Astrocyte (in vitro differentiated cells and primary cell): ENCODE measurements at regions not wholly inside any gene's neighbourhood (a gene's known extent, or its start where the extent isn't known, plus 50 kb on each side); places are given as distances from the start of the nearest gene placed in this dataset.

Experiments used
- DNase-seq: peaks from one replicate; pipeline ENCODE4 v3.0.0-alpha.2; 2010; ENCODE audit warnings: low read depth
- FAIRE-seq: peaks from 2 replicates; lab custom pipeline; 2011; peaks lifted over from hg19 to GRCh38; lab: Jason Lieb, UNC
- H2AFZ ChIP-seq: 2 replicates; pipeline ENCODE4 v1.6.0; 2012; ENCODE audit warnings: low read depth, low read length, inconsistent platforms
- H3K27ac ChIP-seq: 2 replicates; pipeline ENCODE4 v1.5.1; 2011; ENCODE audit warnings: low read depth, low read length, inconsistent platforms
- H3K27me3 ChIP-seq: 2 replicates; pipeline ENCODE4 v1.6.0; 2011; ENCODE audit warnings: low read length, inconsistent platforms; ENCODE audit not compliant: insufficient read depth
- H3K36me3 ChIP-seq: 2 replicates; pipeline ENCODE4 v1.5.1; 2011; ENCODE audit warnings: low read length, inconsistent platforms; ENCODE audit not compliant: insufficient read depth
- H3K4me1 ChIP-seq: 2 replicates; pipeline ENCODE4 v1.5.1; 2011; ENCODE audit warnings: low read length, inconsistent platforms; ENCODE audit not compliant: insufficient read depth
- H3K4me2 ChIP-seq: 2 replicates; pipeline ENCODE4 v1.6.0; 2012; ENCODE audit warnings: low read length, inconsistent platforms
- H3K4me3 ChIP-seq: 2 replicates; pipeline ENCODE4 v1.5.1; 2011; ENCODE audit warnings: low read depth, mild to moderate bottlenecking, low read length, inconsistent platforms; ENCODE audit not compliant: insufficient read depth
- H3K79me2 ChIP-seq: 2 replicates; pipeline ENCODE4 v1.6.0; 2012; ENCODE audit warnings: mild to moderate bottlenecking, low read length, inconsistent platforms; ENCODE audit not compliant: insufficient read depth
- H3K9ac ChIP-seq: 2 replicates; pipeline ENCODE4 v1.6.0; 2012; ENCODE audit warnings: mild to moderate bottlenecking, low read length, inconsistent platforms
- H3K9me3 ChIP-seq: 2 replicates; pipeline ENCODE4 v1.5.1; 2012; ENCODE audit warnings: low read depth, mild to moderate bottlenecking, low read length, inconsistent platforms; ENCODE audit not compliant: insufficient read depth
- H4K20me1 ChIP-seq: 2 replicates; pipeline ENCODE4 v1.6.0; 2012; ENCODE audit warnings: low read length, inconsistent platforms; ENCODE audit not compliant: insufficient read depth
- H3K27ac Mint-ChIP-seq: one replicate; pipeline ENCODE4 v1.8.0; 2021; ENCODE audit warnings: mild to moderate bottlenecking, mixed read lengths; ENCODE audit not compliant: unreplicated experiment
- H3K27me3 Mint-ChIP-seq: one replicate; pipeline ENCODE4 v1.8.0; 2021; ENCODE audit warnings: low read depth, mixed read lengths; ENCODE audit not compliant: unreplicated experiment
- H3K36me3 Mint-ChIP-seq: one replicate; pipeline ENCODE4 v1.8.0; 2021; ENCODE audit warnings: low read depth, mixed read lengths; ENCODE audit not compliant: unreplicated experiment
- H3K4me1 Mint-ChIP-seq: one replicate; pipeline ENCODE4 v1.8.0; 2021; ENCODE audit warnings: low read depth, mixed read lengths; ENCODE audit not compliant: unreplicated experiment
- H3K4me3 Mint-ChIP-seq: one replicate; pipeline ENCODE4 v1.8.0; 2021; ENCODE audit warnings: mild to moderate bottlenecking, moderate library complexity, mixed read lengths; ENCODE audit not compliant: unreplicated experiment
- H3K9me3 Mint-ChIP-seq: one replicate; pipeline ENCODE4 v1.8.0; 2021; ENCODE audit warnings: mild to moderate bottlenecking, mixed read lengths; ENCODE audit not compliant: unreplicated experiment
- CTCF ChIP-seq: IDR thresholded peaks from 2 replicates; pipeline ENCODE4 v1.5.1; 2011; ENCODE audit warnings: low read depth, mild to moderate bottlenecking, inconsistent platforms, low read length, moderate library complexity; ENCODE audit not compliant: insufficient read depth
- EZH2 ChIP-seq: IDR thresholded peaks from 2 replicates; pipeline ENCODE4 v1.6.1; 2012; ENCODE audit warnings: mild to moderate bottlenecking, low read length, inconsistent platforms; ENCODE audit not compliant: insufficient read depth

GRCh38 chr4:186887291-186887700 lies 163.6 kb upstream of the FAT1 start:
- Histone ChIP-seq H3K9ac (no peak overlapping the region), H3K27me3 (no peaks in the 10 kb centered on the region), H3K79me2 (no peaks in the 10 kb centered on the region), H3K9me3 (no peaks in the 10 kb centered on the region), H3K4me3 (no peak overlapping the region), H3K27ac (no peak overlapping the region), H3K4me2 (peak overlapping the region; percentile 12), H2AFZ (peak overlapping the region; percentile 46), H3K4me1 (peaks cover 10% of the 10 kb centered on the region), H3K36me3 (no peaks in the 10 kb centered on the region), H4K20me1 (no peaks in the 10 kb centered on the region)
- H3K27ac Mint-ChIP-seq, result no peak overlapping the region
- peaks cover 18% of the 10 kb centered on the region for H3K4me1 Mint-ChIP-seq
- DNase-seq (peak; percentile 66), FAIRE-seq (no peak)
- no peak overlapping the region for H3K4me3 Mint-ChIP-seq
- H3K27me3 Mint-ChIP-seq, result no peaks in the 10 kb centered on the region
- peaks cover 4% of the 10 kb centered on the region for H3K36me3 Mint-ChIP-seq
- H3K9me3 Mint-ChIP-seq, result peaks cover 8% of the 10 kb centered on the region
- no peak for TF ChIP-seq EZH2
- no peak for TF ChIP-seq CTCF

- Histone ChIP-seq H4K20me1 (no peaks in the 10 kb centered on the region), H3K27ac (no peak overlapping the region), H3K36me3 (no peaks in the 10 kb centered on the region), H3K9ac (no peak overlapping the region), H3K27me3 (no peaks in the 10 kb centered on the region), H3K4me3 (no peak overlapping the region), H3K4me1 (peaks cover 9% of the 10 kb centered on the region), H3K4me2 (no peak overlapping the region), H3K9me3 (no peaks in the 10 kb centered on the region), H2AFZ (no peak overlapping the region), H3K79me2 (no peaks in the 10 kb centered on the region)
- no peak overlapping the region for H3K27ac Mint-ChIP-seq
- H3K4me1 Mint-ChIP-seq, result peaks cover 15% of the 10 kb centered on the region
- peaks cover 8% of the 10 kb centered on the region for H3K9me3 Mint-ChIP-seq
- DNase-seq (no peak), FAIRE-seq (no peak)
- no peaks in the 10 kb centered on the region for H3K27me3 Mint-ChIP-seq
- peaks cover 4% of the 10 kb centered on the region for H3K36me3 Mint-ChIP-seq
- TF ChIP-seq EZH2 (no peak), CTCF (no peak)
- no peak overlapping the region for H3K4me3 Mint-ChIP-seq
Measured at GRCh38 chr4:186887752-186888151, 164.1 kb upstream of the FAT1 start.

- Histone ChIP-seq H3K4me1 (peaks cover 9% of the 10 kb centered on the region), H3K79me2 (no peaks in the 10 kb centered on the region), H2AFZ (no peak overlapping the region), H3K36me3 (no peaks in the 10 kb centered on the region), H4K20me1 (no peaks in the 10 kb centered on the region), H3K27ac (no peak overlapping the region), H3K9ac (no peak overlapping the region), H3K4me2 (no peak overlapping the region), H3K9me3 (no peaks in the 10 kb centered on the region), H3K4me3 (no peak overlapping the region), H3K27me3 (no peaks in the 10 kb centered on the region)
- FAIRE-seq (no peak), DNase-seq (no peak)
- TF ChIP-seq CTCF (no peak), EZH2 (no peak)
- H3K36me3 Mint-ChIP-seq, result peaks cover 4% of the 10 kb centered on the region
- no peak overlapping the region for H3K27ac Mint-ChIP-seq
- peaks cover 15% of the 10 kb centered on the region for H3K4me1 Mint-ChIP-seq
- no peaks in the 10 kb centered on the region for H3K27me3 Mint-ChIP-seq
- peaks cover 8% of the 10 kb centered on the region for H3K9me3 Mint-ChIP-seq
- no peak overlapping the region for H3K4me3 Mint-ChIP-seq
Measured at GRCh38 chr4:186889876-186890643, 166.4 kb upstream of the FAT1 start.
